GM12878 (cell line): ENCODE measurements at regions not wholly inside any gene's neighbourhood (a gene's known extent, or its start where the extent isn't known, plus 50 kb on each side); places are given as distances from the start of the nearest gene placed in this dataset.

Experiments used
- ATAC-seq: fragments of 200-7000 bp; cut with Tn5 transposase; 3 replicates; pipeline ENCODE4 v1.9.1; 2020; ENCODE audit warnings: mild to moderate bottlenecking, moderate library complexity
- BruUV-seq: library from RNA; stranded (reverse); fragments of 400-500 nt; replicated peaks from 2 replicates; lab custom pipeline; 2021; lab: Mats Ljungman, UMichigan
- CTCF ChIA-PET: fragments of 300-600 bp; sonication (Branson Sonifier 250); formaldehyde crosslinking; extraction: SDS; loops from one replicate; lab custom pipeline; 2021; ENCODE audit warnings: inconsistent platforms; lab: Yijun Ruan, JAX
- POLR2A ChIA-PET: fragments of 350-600 bp; formaldehyde crosslinking; extraction: SDS; loops from one replicate; lab custom pipeline; 2021; ENCODE audit warnings: inconsistent platforms; lab: Charles Lee
- RAD21 ChIA-PET: fragments of 300-600 bp; sonication (Branson Sonifier 250); formaldehyde crosslinking; loops from one replicate; lab custom pipeline; 2023; ENCODE audit warnings: antibody characterized with exemption; ENCODE audit not compliant: unreplicated experiment; lab: Charles Lee
- SMC1A ChIA-PET: fragments of 300-600 bp; sonication (Branson Sonifier 250); formaldehyde crosslinking; loops from one replicate; lab custom pipeline; 2023; ENCODE audit not compliant: unreplicated experiment, uncharacterized antibody; lab: Charles Lee
- DNase-seq: peaks from one replicate; pipeline ENCODE4 v3.0.0-alpha.2; 2011; ENCODE audit warnings: low read depth, low spot score
- FAIRE-seq: peaks from 3 replicates; lab custom pipeline; 2011; peaks lifted over from hg19 to GRCh38; lab: Jason Lieb, UNC
- H2AFZ ChIP-seq: 2 replicates; pipeline ENCODE4 v1.6.0; 2011; ENCODE audit warnings: low read depth, low read length, control low read depth; ENCODE audit not compliant: control insufficient read depth
- H3K27ac ChIP-seq: 2 replicates; pipeline ENCODE4 v1.5.1; 2011; ENCODE audit warnings: control low read depth; ENCODE audit not compliant: control insufficient read depth, insufficient read depth
- H3K27me3 ChIP-seq, 2 experiments: replicated peaks in 1 of 2; 2 replicates each; pipeline versions ENCODE4 v1.6.0 to v1.6.1; 2011; ENCODE audit warnings: low read length in 1 of 2; ENCODE audit not compliant: control insufficient read depth in 2 of 2, insufficient read depth in 2 of 2
- H3K36me3 ChIP-seq, 2 experiments: 2 replicates each; pipeline ENCODE4 v1.5.1; 2011; ENCODE audit warnings: low read length in 1 of 2; ENCODE audit not compliant: control insufficient read depth in 2 of 2, insufficient read depth in 2 of 2
- H3K4me1 ChIP-seq: 2 replicates; pipeline ENCODE4 v1.6.1; 2011; ENCODE audit warnings: mild to moderate bottlenecking, low read length, moderate library complexity, mixed read lengths; ENCODE audit not compliant: control insufficient read depth, insufficient read depth
- H3K4me2 ChIP-seq: 2 replicates; pipeline ENCODE4 v1.6.0; 2011; ENCODE audit warnings: control low read depth; ENCODE audit not compliant: control insufficient read depth, insufficient read depth
- H3K4me3 ChIP-seq: fragments of 200-600 bp; sonication (generic); 2 replicates; pipeline ENCODE4 v1.5.1; 2016
- H3K79me2 ChIP-seq: 2 replicates; pipeline ENCODE4 v1.6.0; 2011; ENCODE audit warnings: low read length; ENCODE audit not compliant: control insufficient read depth, insufficient read depth
- H3K9ac ChIP-seq: 2 replicates; pipeline ENCODE4 v1.8.0; 2011; ENCODE audit warnings: low read length, control low read depth, mixed read lengths; ENCODE audit not compliant: control insufficient read depth, insufficient read depth
- H3K9me3 ChIP-seq: replicated peaks from 3 replicates; pipeline ENCODE4 v1.5.1; 2011; ENCODE audit warnings: mild to moderate bottlenecking, low read length; ENCODE audit not compliant: control insufficient read depth, insufficient read depth
- H4K20me1 ChIP-seq: 2 replicates; pipeline ENCODE4 v1.6.0; 2011; ENCODE audit not compliant: control insufficient read depth, insufficient read depth
- ASH2L ChIP-seq: fragments of 300-600, 200-600 bp; sonication (generic); IDR thresholded peaks from 2 replicates; pipeline ENCODE4 v1.6.1; 2017; ENCODE audit warnings: low read depth, mild to moderate bottlenecking, borderline replicate concordance
- CBX3 ChIP-seq: fragments of 200-600 bp; sonication (generic); IDR thresholded peaks from 2 replicates; pipeline ENCODE4 v1.6.1; 2016; ENCODE audit warnings: low read depth, borderline replicate concordance
- ESRRA ChIP-seq: IDR thresholded peaks from 2 replicates; pipeline ENCODE4 v1.6.1; 2012; ENCODE audit warnings: mild to moderate bottlenecking, low read length, improper control_type of control experiment
- GABPA ChIP-seq: IDR thresholded peaks from 2 replicates; pipeline ENCODE4 v1.6.1; 2014; ENCODE audit warnings: antibody characterized with exemption, low read depth, mild to moderate bottlenecking, inconsistent platforms
- HDAC6 ChIP-seq: fragments of 200-600 bp; sonication (generic); IDR thresholded peaks from one replicate; pipeline ENCODE4 v1.8.0; 2017; ENCODE audit warnings: antibody characterized with exemption; ENCODE audit not compliant: unreplicated experiment
- IKZF1 ChIP-seq: fragments of 450-650 bp; conservative IDR thresholded peaks from 2 replicates; pipeline ENCODE4 v1.6.1; 2017; ENCODE audit warnings: antibody characterized with exemption, mild to moderate bottlenecking
- KAT2A ChIP-seq: conservative IDR thresholded peaks from 2 replicates; pipeline ENCODE4 v1.6.1; 2011; ENCODE audit warnings: low read depth, low read length; ENCODE audit not compliant: control insufficient read depth
- MLLT1 ChIP-seq: fragments of 450-650 bp; IDR thresholded peaks from 2 replicates; pipeline ENCODE4 v1.6.1; 2016; ENCODE audit warnings: mild to moderate bottlenecking
- NRF1 ChIP-seq: conservative IDR thresholded peaks from 2 replicates; pipeline ENCODE4 v1.6.1; 2011; ENCODE audit warnings: mild to moderate bottlenecking, low read depth, low read length, improper control_type of control experiment
- PAX8 ChIP-seq: fragments of 450-650 bp; IDR thresholded peaks from 2 replicates; pipeline ENCODE4 v1.6.1; 2017; ENCODE audit warnings: mild to moderate bottlenecking, moderate library complexity
- YBX1 ChIP-seq: fragments of 450-650 bp; IDR thresholded peaks from 2 replicates; pipeline ENCODE4 v1.6.1; 2016; ENCODE audit warnings: antibody characterized with exemption
- ZSCAN29 ChIP-seq: fragments of 450-650 bp; IDR thresholded peaks from 2 replicates; pipeline ENCODE4 v1.6.1; 2017; ENCODE audit warnings: mild to moderate bottlenecking, moderate library complexity
- WGBS: methylation state at CpG from one replicate; pipeline ENCODE4 v1.1.6; 2016; ENCODE audit warnings: low lambda C conversion rate; ENCODE audit not compliant: insufficient replicate concordance, insufficient coverage; ENCODE audit errors: missing lambda C conversion rate; 5-methylcytosine and 5-hydroxymethylcytosine counted together
- in situ Hi-C: fragments of 300-500 bp; cut with MboI; formaldehyde crosslinking; loops from 9 replicates; pipeline ENCODE4 v1.14.3; 2018; ENCODE audit warnings: mixed read lengths
- intact Hi-C: fragments of 100-400 bp; cut with micrococcal nuclease; formaldehyde crosslinking; loops from one replicate; pipeline ENCODE4 v1.14.2; 2022; ENCODE audit not compliant: unreplicated experiment
- TF ChIP-seq, protein P1 (sequence below): fragments of 450-650 bp; IDR thresholded peaks from 2 replicates; pipeline ENCODE4 v1.6.1; 2017; ENCODE audit warnings: mild to moderate bottlenecking, moderate library complexity
- TF ChIP-seq, protein P2 (sequence below): IDR thresholded peaks from 2 replicates; pipeline ENCODE4 v1.6.1; 2012; ENCODE audit warnings: low read depth, low read length, improper control_type of control experiment
- TF ChIP-seq, protein P3 (sequence below): fragments of 450-650 bp; formaldehyde crosslinking; IDR thresholded peaks from 2 replicates; pipeline ENCODE4 v1.5.0; 2022; ENCODE audit warnings: mild to moderate bottlenecking, missing genetic modification characterization

- TF ChIP-seq ASH2L (no peak), ZSCAN29 (no peak), KAT2A (no peak), GABPA (no peak)
- TF ChIP-seq, protein P1, sequence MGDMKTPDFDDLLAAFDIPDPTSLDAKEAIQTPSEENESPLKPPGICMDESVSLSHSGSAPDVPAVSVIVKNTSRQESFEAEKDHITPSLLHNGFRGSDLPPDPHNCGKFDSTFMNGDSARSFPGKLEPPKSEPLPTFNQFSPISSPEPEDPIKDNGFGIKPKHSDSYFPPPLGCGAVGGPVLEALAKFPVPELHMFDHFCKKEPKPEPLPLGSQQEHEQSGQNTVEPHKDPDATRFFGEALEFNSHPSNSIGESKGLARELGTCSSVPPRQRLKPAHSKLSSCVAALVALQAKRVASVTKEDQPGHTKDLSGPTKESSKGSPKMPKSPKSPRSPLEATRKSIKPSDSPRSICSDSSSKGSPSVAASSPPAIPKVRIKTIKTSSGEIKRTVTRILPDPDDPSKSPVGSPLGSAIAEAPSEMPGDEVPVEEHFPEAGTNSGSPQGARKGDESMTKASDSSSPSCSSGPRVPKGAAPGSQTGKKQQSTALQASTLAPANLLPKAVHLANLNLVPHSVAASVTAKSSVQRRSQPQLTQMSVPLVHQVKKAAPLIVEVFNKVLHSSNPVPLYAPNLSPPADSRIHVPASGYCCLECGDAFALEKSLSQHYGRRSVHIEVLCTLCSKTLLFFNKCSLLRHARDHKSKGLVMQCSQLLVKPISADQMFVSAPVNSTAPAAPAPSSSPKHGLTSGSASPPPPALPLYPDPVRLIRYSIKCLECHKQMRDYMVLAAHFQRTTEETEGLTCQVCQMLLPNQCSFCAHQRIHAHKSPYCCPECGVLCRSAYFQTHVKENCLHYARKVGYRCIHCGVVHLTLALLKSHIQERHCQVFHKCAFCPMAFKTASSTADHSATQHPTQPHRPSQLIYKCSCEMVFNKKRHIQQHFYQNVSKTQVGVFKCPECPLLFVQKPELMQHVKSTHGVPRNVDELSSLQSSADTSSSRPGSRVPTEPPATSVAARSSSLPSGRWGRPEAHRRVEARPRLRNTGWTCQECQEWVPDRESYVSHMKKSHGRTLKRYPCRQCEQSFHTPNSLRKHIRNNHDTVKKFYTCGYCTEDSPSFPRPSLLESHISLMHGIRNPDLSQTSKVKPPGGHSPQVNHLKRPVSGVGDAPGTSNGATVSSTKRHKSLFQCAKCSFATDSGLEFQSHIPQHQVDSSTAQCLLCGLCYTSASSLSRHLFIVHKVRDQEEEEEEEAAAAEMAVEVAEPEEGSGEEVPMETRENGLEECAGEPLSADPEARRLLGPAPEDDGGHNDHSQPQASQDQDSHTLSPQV, result no peak
- TF ChIP-seq, protein P2, sequence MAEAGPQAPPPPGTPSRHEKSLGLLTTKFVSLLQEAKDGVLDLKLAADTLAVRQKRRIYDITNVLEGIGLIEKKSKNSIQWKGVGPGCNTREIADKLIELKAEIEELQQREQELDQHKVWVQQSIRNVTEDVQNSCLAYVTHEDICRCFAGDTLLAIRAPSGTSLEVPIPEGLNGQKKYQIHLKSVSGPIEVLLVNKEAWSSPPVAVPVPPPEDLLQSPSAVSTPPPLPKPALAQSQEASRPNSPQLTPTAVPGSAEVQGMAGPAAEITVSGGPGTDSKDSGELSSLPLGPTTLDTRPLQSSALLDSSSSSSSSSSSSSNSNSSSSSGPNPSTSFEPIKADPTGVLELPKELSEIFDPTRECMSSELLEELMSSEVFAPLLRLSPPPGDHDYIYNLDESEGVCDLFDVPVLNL, result no peak
Measured at GRCh38 chr6:93943661-93944060, 524.3 kb upstream of the EPHA7 start (continued).

DNA sequence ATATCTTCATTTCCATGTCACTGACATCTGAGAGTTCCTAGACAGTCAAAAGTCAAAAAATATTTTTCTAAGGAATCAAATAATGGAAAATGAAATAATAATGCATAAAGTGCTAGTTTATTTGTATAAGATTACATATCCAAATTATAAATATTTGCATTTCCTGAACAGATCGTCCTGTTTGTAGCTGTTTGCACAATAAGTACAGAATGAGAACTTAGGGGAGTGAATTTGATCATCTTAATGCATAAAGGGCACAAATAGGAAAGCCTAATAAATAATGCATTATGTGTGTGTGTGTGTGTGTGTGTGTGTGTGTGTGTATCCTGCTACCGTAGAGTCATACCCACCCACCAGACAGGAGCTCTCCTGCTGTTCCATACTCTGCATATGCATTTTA is 521.0 kb upstream of the EPHA7 start:
- CTCF ChIA-PET, result no interaction called here
- BruUV-seq, result no TSS peak
- TF ChIP-seq IKZF1 (no peak), NRF1 (no peak), MLLT1 (no peak), YBX1 (no peak), ESRRA (no peak), CBX3 (no peak), HDAC6 (no peak), PAX8 (no peak)
- TF ChIP-seq, protein P3, sequence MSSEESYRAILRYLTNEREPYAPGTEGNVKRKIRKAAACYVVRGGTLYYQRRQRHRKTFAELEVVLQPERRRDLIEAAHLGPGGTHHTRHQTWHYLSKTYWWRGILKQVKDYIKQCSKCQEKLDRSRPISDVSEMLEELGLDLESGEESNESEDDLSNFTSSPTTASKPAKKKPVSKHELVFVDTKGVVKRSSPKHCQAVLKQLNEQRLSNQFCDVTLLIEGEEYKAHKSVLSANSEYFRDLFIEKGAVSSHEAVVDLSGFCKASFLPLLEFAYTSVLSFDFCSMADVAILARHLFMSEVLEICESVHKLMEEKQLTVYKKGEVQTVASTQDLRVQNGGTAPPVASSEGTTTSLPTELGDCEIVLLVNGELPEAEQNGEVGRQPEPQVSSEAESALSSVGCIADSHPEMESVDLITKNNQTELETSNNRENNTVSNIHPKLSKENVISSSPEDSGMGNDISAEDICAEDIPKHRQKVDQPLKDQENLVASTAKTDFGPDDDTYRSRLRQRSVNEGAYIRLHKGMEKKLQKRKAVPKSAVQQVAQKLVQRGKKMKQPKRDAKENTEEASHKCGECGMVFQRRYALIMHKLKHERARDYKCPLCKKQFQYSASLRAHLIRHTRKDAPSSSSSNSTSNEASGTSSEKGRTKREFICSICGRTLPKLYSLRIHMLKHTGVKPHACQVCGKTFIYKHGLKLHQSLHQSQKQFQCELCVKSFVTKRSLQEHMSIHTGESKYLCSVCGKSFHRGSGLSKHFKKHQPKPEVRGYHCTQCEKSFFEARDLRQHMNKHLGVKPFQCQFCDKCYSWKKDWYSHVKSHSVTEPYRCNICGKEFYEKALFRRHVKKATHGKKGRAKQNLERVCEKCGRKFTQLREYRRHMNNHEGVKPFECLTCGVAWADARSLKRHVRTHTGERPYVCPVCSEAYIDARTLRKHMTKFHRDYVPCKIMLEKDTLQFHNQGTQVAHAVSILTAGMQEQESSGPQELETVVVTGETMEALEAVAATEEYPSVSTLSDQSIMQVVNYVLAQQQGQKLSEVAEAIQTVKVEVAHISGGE, result no peak

More for the DNA sequence above, 521.0 kb upstream of the EPHA7 start:
- DNase-seq (no peak), FAIRE-seq (no peak), ATAC-seq (no peak)
- WGBS, result 34% methylated on average over 2 of the region's 2 CpGs
- Histone ChIP-seq H2AFZ (no peak overlapping the region), H3K4me3 (no peak overlapping the region), H3K36me3 (no peaks in the 10 kb centered on the region), H4K20me1 (no peaks in the 10 kb centered on the region), H3K27me3 (no peaks in the 10 kb centered on the region), H3K27ac (no peak overlapping the region), H3K79me2 (no peaks in the 10 kb centered on the region), H3K4me1 (no peaks in the 10 kb centered on the region), H3K9ac (no peak overlapping the region), H3K9me3 (no peaks in the 10 kb centered on the region), H3K4me2 (no peak overlapping the region)
- SMC1A ChIA-PET, result no interaction called here
- RAD21 ChIA-PET, result no interaction called here
- in situ Hi-C loops (no loop called here), intact Hi-C loops (no loop called here)
- POLR2A ChIA-PET, result no interaction called here
